ENCODE measurements at regions not wholly inside any gene's neighbourhood (a gene's known extent, or its start where the extent isn't known, plus 50 kb on each side); places are given as distances from the start of the nearest gene placed in this dataset.

GRCh38 chr22:49326558-49326957 lies 501.1 kb downstream of the BRD1 start:
- TF ChIP-seq ZNF70 (CRISPR knock-in tag; IDR thresholded peaks at IDR 0.05) (no peak), ISL1 (CRISPR knock-in tag; IDR thresholded peaks at IDR 0.05) (no peak)
- TF ChIP-seq, protein P1, sequence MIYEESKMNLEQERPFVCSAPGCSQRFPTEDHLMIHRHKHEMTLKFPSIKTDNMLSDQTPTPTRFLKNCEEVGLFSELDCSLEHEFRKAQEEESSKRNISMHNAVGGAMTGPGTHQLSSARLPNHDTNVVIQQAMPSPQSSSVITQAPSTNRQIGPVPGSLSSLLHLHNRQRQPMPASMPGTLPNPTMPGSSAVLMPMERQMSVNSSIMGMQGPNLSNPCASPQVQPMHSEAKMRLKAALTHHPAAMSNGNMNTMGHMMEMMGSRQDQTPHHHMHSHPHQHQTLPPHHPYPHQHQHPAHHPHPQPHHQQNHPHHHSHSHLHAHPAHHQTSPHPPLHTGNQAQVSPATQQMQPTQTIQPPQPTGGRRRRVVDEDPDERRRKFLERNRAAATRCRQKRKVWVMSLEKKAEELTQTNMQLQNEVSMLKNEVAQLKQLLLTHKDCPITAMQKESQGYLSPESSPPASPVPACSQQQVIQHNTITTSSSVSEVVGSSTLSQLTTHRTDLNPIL (CRISPR knock-in tag; IDR thresholded peaks at IDR 0.05; ENCODE audit: low read depth): no peak

All from SK-N-SH treated with all-trans-retinoic acid at 6 μM for 48 hours (cell line).